GM12874 (cell line): ENCODE measurements at regions not wholly inside any gene's neighbourhood (a gene's known extent, or its start where the extent isn't known, plus 50 kb on each side); places are given as distances from the start of the nearest gene placed in this dataset.

Source experiments
- TF ChIP-seq, protein P1 (sequence below): IDR thresholded peaks from 2 replicates; pipeline ENCODE4 v1.5.1; 2011; ENCODE audit warnings: low read depth, mild to moderate bottlenecking, control low read depth, low read length, moderate library complexity; ENCODE audit not compliant: insufficient read depth

DNA sequence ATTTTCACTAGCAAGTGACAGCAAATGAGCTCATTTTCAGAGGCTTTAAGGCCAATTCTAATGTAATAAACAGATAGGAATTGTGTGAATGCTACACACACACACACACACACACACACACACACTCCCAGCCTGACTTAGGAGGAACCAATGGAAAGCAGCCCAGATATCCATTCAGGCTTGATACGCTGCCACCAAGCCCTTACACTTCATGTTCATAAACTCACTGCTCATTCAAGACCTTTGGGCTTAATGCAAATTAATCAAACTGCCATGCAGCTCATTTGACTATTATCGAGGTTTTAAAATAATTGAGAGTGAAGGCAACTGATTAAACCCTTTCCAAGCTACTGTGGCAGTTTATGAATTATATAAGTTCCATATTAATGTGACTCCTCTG, 298.9 kb upstream of the NCKAP5 start:
- TF ChIP-seq, protein P1, sequence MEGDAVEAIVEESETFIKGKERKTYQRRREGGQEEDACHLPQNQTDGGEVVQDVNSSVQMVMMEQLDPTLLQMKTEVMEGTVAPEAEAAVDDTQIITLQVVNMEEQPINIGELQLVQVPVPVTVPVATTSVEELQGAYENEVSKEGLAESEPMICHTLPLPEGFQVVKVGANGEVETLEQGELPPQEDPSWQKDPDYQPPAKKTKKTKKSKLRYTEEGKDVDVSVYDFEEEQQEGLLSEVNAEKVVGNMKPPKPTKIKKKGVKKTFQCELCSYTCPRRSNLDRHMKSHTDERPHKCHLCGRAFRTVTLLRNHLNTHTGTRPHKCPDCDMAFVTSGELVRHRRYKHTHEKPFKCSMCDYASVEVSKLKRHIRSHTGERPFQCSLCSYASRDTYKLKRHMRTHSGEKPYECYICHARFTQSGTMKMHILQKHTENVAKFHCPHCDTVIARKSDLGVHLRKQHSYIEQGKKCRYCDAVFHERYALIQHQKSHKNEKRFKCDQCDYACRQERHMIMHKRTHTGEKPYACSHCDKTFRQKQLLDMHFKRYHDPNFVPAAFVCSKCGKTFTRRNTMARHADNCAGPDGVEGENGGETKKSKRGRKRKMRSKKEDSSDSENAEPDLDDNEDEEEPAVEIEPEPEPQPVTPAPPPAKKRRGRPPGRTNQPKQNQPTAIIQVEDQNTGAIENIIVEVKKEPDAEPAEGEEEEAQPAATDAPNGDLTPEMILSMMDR: no peak

DNA sequence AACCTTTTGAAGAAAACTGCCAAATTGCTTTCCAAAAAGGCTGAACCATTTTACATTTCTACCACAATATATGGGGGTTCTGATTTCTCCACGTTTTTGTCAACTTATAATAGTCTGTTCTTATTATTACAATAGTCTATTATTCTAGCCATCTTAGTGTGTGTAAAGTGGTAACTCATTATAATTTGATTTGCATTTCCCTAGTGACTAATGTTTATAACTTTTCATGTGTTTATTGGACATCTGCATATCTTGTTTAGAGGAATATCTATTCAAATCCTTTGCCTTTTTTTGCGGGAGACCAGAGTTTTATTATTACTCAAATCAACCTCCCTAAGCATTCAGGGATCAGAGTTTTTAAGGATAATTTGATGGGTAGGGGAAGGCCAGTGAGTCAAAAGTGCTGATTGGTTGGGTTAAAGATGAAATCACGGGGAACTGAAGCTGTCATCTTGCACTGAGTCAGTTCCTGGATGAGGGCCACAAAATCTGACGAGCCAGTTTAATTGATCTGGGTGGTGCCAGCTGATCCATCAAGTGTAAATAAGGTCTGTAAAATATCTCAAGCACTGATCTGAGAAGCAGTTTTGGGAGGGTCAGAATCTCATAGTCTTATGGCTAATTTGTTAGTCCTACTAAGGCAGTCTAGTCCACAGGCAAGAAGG, 303.4 kb upstream of the NCKAP5 start:
- TF ChIP-seq, protein P1: no peak

DNA sequence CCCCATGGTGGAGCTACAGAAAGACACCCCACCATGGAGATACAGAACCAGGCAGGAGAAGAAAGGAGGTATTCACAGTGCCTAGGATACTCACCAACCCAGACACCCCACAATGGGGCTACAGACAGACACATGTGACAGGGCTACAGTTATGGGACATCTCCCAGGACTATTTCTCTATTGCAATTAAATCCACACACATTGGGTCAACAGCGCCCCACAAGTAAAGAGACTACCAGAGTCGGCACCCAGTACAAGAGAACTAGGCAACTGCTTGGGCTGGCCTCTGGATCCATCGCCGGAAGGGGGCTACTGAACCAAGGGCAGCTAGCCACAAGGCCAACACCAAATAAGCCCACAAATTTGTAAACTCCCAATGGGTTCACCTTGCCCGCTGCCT, 310.1 kb upstream of the NCKAP5 start:
- TF ChIP-seq, protein P1: no peak

DNA sequence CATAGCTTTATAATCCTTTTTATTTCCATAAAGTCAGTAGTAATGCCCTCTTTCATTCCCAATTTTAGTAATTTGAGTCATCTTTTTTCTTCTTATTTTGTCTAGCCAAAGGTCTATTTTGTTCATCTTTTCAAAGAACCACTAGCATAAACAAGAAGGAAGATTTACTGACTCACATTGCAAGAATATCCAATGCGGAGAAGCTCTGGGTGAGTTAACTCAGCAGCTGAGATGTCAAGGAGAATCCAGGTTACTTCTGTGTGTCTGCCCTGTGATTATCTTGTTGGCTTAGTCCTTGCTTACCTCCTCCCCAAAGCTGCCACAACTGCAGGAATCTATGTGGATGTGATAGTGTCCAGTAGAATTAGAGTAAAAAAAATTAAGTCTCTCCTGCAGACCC, 311.4 kb upstream of the NCKAP5 start:
- TF ChIP-seq, protein P1: no peak

DNA sequence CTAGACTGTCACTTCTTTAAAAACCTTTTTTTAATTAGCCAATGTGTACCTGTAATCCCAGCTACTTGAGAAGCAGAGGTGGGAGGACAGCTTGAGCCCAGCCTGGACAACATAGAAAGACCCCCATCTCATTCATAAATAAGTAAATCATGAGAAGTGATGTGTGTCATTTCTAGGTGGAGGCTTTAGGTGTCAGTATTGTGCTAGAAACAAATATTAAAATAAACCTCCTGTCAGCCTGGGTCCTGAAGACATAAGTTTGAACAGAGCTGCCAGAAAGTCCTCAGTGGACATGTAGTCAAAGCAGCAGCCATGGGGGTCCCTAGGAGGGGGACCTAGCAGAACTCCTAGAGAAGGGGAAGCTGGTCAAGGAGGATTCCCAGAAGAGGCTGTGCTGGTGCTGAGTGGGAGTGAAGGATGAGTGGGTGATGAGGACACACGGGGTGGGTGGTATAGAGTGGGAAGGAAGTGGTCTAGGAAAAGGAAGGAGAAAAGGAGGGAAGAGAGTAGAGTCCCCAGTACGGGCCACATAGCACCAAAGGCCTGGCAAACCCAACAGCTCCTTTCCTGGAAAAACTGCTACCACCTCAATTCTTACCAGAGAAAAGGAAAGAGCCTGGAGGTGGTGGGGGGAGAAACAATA, 316.6 kb upstream of the NCKAP5 start:
- TF ChIP-seq, protein P1: peak; percentile 30; the same call in 1 of the 2 replicates

DNA sequence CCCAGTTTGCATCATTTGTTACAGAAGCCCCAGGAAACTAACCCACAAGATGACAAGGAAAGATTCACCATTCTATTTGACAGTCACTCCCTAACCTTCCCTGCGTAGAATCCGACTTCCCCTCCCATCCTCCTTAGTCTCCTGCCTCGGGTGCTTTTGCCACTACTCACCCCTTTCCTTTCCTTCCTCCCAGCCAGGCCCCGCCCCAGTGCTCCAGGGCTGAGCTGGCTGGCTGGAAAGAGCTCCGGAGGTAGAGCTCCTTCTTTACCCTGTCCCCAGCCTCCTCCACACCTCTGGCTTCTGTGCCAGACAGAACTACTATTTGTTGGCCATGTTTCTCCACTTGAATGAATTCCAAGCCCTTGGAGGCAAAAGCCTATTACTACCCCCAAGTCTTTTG, 317.6 kb upstream of the NCKAP5 start:
- TF ChIP-seq, protein P1: no peak

DNA sequence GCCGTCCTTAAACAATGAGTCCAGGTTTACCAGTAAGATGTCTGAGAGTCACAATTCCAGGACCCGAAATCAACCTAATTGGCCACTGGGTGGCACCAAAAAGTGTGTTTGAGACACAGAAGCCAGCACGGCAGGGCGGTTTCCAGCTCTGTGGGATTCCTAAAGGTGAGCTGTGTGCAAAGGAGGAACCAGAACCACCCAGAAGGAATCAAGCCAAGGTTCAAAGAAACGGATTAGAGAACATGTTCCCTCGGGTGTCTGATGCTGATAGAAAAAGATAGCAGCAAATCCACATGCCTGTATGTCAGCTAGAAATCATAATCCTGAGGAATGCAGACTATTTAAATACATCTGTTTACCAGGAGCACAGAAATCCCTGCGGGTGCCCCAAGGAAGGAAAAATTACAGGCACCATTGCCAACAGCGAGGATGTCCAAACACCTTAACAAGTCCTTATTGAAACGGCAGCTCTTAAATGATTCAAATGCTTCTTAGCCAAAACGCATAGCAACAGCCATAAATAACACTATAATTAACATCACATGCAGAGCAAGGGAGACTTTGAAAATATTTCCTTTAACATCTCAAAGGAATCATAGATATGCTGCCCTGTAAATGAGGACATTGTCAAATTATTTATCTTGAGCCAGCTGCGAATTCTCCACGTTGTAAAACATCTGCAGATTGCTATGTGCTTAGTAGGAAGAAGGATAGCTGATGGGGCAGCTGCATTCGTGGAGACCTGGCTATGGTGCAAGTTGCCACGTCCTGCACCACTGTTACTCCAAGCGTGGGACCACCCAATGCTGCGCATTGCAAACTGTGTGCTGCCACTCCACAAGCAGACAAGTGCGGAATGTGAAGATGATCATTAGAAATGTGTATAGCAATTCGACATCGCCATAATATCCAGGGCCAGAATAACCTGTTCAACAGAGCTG, 318.7 kb upstream of the NCKAP5 start:
- TF ChIP-seq, protein P1: peak; percentile 56
